Heart right ventricle (tissue), 16 donors: ENCODE measurements at regions not wholly inside any gene's neighbourhood (a gene's known extent, or its start where the extent isn't known, plus 50 kb on each side); places are given as distances from the start of the nearest gene placed in this dataset.

Experiments
- ATAC-seq, 8 donors: fragments of 200-7000 bp; cut with Tn5 transposase; one replicate each; pipeline ENCODE4 v1.9.1; 2020; ENCODE audit warnings: mild to moderate bottlenecking in 8 of 8, moderate library complexity in 8 of 8, moderate number of reproducible peaks in 1 of 8
- DNase-seq, 2 donors: peaks; one replicate each; pipeline ENCODE4 v3.0.0-alpha.2; 2020
- H3K27ac ChIP-seq, 10 donors: fragments of 200-600 bp; sonication (generic) in 2 of 10; one replicate each; pipeline versions ENCODE4 v1.5.0 to v1.8.0; 2020 to 2022; ENCODE audit warnings: mild to moderate bottlenecking in 3 of 10
- H3K27me3 ChIP-seq, 7 donors: fragments of 200-600 bp; one replicate each; pipeline ENCODE4 v1.8.0; 2021 to 2022; ENCODE audit warnings: mild to moderate bottlenecking in 2 of 7
- H3K36me3 ChIP-seq, 9 donors: fragments of 200-600 bp; sonication (generic) in 1 of 9; one replicate each; pipeline versions ENCODE4 v1.5.0 to v1.8.0; 2020 to 2022; ENCODE audit warnings: mild to moderate bottlenecking in 2 of 9
- H3K4me1 ChIP-seq, 9 donors: fragments of 200-600 bp; sonication (generic) in 1 of 9; one replicate each; pipeline versions ENCODE4 v1.5.0 to v1.8.0; 2020 to 2022; ENCODE audit warnings: mild to moderate bottlenecking in 4 of 9
- H3K4me3 ChIP-seq, 10 donors: fragments of 200-600 bp; sonication (generic) in 2 of 10; one replicate each; pipeline versions ENCODE4 v1.5.0 to v1.8.0; 2020 to 2022; ENCODE audit warnings: mild to moderate bottlenecking in 7 of 10, moderate library complexity in 2 of 10
- H3K9me3 ChIP-seq, 11 donors: fragments of 200-600 bp in 10 of 11; sonication (generic) in 2 of 11; one replicate each; pipeline versions ENCODE4 v1.5.0 to v1.8.0; 2013 to 2022; ENCODE audit warnings: mild to moderate bottlenecking in 2 of 11, control low read depth in 1 of 11, moderate library complexity in 1 of 11
- CTCF ChIP-seq, 9 donors: fragments of 200-600 bp; sonication (generic) in 2 of 9; IDR thresholded peaks; one replicate each; pipeline versions ENCODE4 v1.5.0 to v1.8.0; 2021 to 2022; ENCODE audit warnings: antibody characterized with exemption in 9 of 9, mild to moderate bottlenecking in 5 of 9, moderate library complexity in 1 of 9
- WGBS, 2 donors: extraction: QIAGEN DNeasy Blood & Tissue Kit; methylation state at CpG; one replicate each; pipeline ENCODE4 v1.1.7; 2013; ENCODE audit warnings: inconsistent platforms in 1 of 2; 5-methylcytosine and 5-hydroxymethylcytosine counted together
- intact Hi-C, 10 donors: fragments of 100-400 bp; cut with DNase I; formaldehyde crosslinking; loops; one replicate each; pipeline versions ENCODE4 v1.11.1 to v1.14.2; 2022
- donor health status: Arrhythmogenic right ventricular cardiomyopathy.
- donor health status: ischemic (EF 13 %, LVEDD 7.1; RV severe dilation, severe dysfunction).
- donor health status: healthy with polysubstance abuse.
- donor health status: DM: no; HTN: yes; CAD: no.
- donor health status: DM: no; HTN: no; CAD: no.
- donor health status: ischemic (EF 25% LVEDD 6.9; RV normal size, moderate dysfunction).
- donor health status: ischemic (EF 25% LVEDD 5.7; RV mildly dilated, moderate dysfunction).
- donor health status: healthy.
- donor health status: DM: yes; HTN: yes; CAD: no.
- donor health status: Ischemic cardiomyopathy.
- donor health status: ischemic (EF 35%, LVEDD 5.7; RV mildly dilated, moderate dysfunction).
- donor health status: nonischemic (EF 11% LVEDD 7.7; RV severe dilation, severe dysfunction).
- donor health status: DM: yes; HTN: yes; CAD: no.
- donor health status: PGD.
- donor health status: ischemic (EF 29% LVEDD 5.4; RV normal size, mild dysfunction).
- donor health status: nonischemic (EF 23%, LVEDD 6.1; RV moderate dilation, normal function).

- Histone ChIP-seq H3K27me3 (no peaks in the 10 kb centered on the region), H3K27ac (no peak overlapping the region), H3K4me3 (no peak overlapping the region), H3K9me3 (peaks cover 0 to 55% (median 8%) of the 10 kb centered on the region in 11 donors), H3K4me1 (no peaks in the 10 kb centered on the region), H3K36me3 (no peaks in the 10 kb centered on the region)
- ATAC-seq = no peak
- no peak for TF ChIP-seq CTCF (IDR thresholded peaks at IDR 0.05)
- intact Hi-C loops = no loop called here
- no peak for DNase-seq
These were observed 272.6 kb downstream of the ADCYAP1 start for GRCh38 chr18:1177232-1177631.

- no peaks in the 10 kb centered on the region for H3K4me1 ChIP-seq
- ATAC-seq (no peak), DNase-seq (no peak)
- H3K36me3 ChIP-seq = no peaks in the 10 kb centered on the region
- WGBS, 2 donors = 63 to 71% methylated on average over 3 of the region's 3 CpGs
- TF ChIP-seq CTCF (IDR thresholded peaks at IDR 0.05) = no peak
- intact Hi-C loops = no loop called here
- H3K4me3 ChIP-seq = no peak overlapping the region
- peaks cover 0 to 26% (median 11%) of the 10 kb centered on the region in 11 donors for H3K9me3 ChIP-seq
- H3K27ac ChIP-seq = no peak overlapping the region
- no peaks in the 10 kb centered on the region for H3K27me3 ChIP-seq
These were observed 286.7 kb downstream of the ADCYAP1 start for GRCh38 chr18:1191341-1191740.

GRCh38 chr18:1213126-1213525 lies 308.5 kb downstream of the ADCYAP1 start:
- DNase-seq (no peak), ATAC-seq (no peak)
- intact Hi-C loops = loop anchor here in 1 of 10 donors (10.0 kb wide), 1 partner anchor 148 kb away; no protein-coding TSS in a partner anchor
- Histone ChIP-seq H3K36me3 (no peaks in the 10 kb centered on the region), H3K4me1 (no peaks in the 10 kb centered on the region), H3K4me3 (no peak overlapping the region), H3K27ac (no peak overlapping the region), H3K27me3 (peaks cover 0 to 2% (median 0%) of the 10 kb centered on the region in 7 donors), H3K9me3 (peaks cover 0 to 51% (median 8%) of the 10 kb centered on the region in 11 donors)
- WGBS, 2 donors = 83 to 84% methylated on average over 1 of the region's 1 CpG
- TF ChIP-seq CTCF (IDR thresholded peaks at IDR 0.05) = no peak

- H3K27me3 ChIP-seq = peaks cover 0 to 8% (median 0%) of the 10 kb centered on the region in 7 donors
These were observed 318.2 kb downstream of the ADCYAP1 start for GRCh38 chr18:1222880-1223279.

More at GRCh38 chr18:1222880-1223279, 318.2 kb downstream of the ADCYAP1 start:
- H3K4me3 ChIP-seq = no peak overlapping the region
- peaks cover 0 to 6% (median 0%) of the 10 kb centered on the region in 11 donors for H3K9me3 ChIP-seq
- ATAC-seq (no peak), DNase-seq (no peak)
- no peaks in the 10 kb centered on the region for H3K36me3 ChIP-seq
- TF ChIP-seq CTCF (IDR thresholded peaks at IDR 0.05) = no peak
- H3K4me1 ChIP-seq = no peaks in the 10 kb centered on the region
- intact Hi-C loops = no loop called here
- H3K27ac ChIP-seq = no peak overlapping the region
- WGBS, 2 donors = 69 to 74% methylated on average over 2 of the region's 2 CpGs
